ENCODE measurements at regions not wholly inside any gene's neighbourhood (a gene's known extent, or its start where the extent isn't known, plus 50 kb on each side); places are given as distances from the start of the nearest gene placed in this dataset.

DNA sequence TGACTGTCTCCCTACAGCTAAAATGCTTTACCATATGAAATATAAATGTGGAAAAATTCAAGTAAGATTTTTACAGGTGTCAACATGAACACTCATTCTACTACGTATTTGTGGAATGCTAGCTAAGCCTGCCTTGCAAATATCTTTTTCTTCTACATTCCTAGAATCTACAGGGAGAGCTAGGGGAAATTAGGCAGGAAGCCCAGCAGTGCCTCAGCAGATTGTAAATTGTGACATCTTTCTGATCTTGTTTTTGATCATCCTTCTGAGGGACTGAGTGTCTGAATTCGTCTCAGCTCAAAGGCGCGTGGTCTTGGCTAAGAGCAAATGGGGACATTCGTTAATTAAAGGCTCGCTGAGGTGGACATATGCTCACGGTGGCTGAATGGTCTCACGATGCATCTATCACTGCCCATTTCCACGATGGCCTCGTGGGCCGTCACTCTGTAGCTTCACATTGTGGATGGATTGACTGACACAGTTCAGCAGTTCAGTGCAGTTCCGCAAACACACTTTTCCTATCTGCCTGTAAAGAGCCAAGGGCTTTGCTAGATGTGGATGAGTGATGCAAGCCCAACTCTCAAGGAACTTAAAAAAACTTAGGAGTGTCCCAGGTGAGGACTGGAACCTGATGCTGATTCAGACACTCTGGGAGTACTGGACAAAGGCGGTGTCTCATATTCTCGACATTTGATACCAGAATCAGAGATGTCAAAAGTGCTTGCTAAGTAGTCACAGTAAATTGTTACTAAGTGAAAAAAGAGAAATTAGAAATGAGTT lies 562.5 kb downstream of the EFNB2 start:
- no peaks in the 10 kb centered on the region for H3K36me3 ChIP-seq (ENCODE audit: insufficient read depth)
- 0 out of 2 replicates have a peak overlapping the region, but pooled peaks have one; percentile 14 for H2AFZ ChIP-seq
- 0 out of 2 replicates have a peak, but pooled peaks cover 11% of the 10 kb centered on the region for H3K9me2 ChIP-seq (ENCODE audit: insufficient read depth)
- H3K79me2 ChIP-seq (replicated peaks; ENCODE audit: insufficient read depth) = no peaks in the 10 kb centered on the region
- no peaks in the 10 kb centered on the region for H3F3A ChIP-seq (replicated peaks; ENCODE audit: low read depth)
- ATAC-seq = no peak
- Mint-ChIP-seq H3K27me3 (ENCODE audit: insufficient read depth, low read depth, poor library complexity) (peaks cover 4% of the 10 kb centered on the region), H3K4me3 (no peak overlapping the region), H3K36me3 (ENCODE audit: low read depth) (peaks cover 3% of the 10 kb centered on the region; the same call in 2 of the 3 replicates), H3K4me1 (peaks cover 14% of the 10 kb centered on the region), H3K9me3 (no peaks in the 10 kb centered on the region; the same call in 2 of the 3 replicates), H3K27ac (no peak overlapping the region)
- H3K27me3 ChIP-seq (ENCODE audit: insufficient read depth) = no peaks in the 10 kb centered on the region
- no peak for TF ChIP-seq EZH2phosphoT487 (IDR thresholded peaks at IDR 0.05; ENCODE audit: unreplicated experiment)
- TF ChIP-seq, protein P1, sequence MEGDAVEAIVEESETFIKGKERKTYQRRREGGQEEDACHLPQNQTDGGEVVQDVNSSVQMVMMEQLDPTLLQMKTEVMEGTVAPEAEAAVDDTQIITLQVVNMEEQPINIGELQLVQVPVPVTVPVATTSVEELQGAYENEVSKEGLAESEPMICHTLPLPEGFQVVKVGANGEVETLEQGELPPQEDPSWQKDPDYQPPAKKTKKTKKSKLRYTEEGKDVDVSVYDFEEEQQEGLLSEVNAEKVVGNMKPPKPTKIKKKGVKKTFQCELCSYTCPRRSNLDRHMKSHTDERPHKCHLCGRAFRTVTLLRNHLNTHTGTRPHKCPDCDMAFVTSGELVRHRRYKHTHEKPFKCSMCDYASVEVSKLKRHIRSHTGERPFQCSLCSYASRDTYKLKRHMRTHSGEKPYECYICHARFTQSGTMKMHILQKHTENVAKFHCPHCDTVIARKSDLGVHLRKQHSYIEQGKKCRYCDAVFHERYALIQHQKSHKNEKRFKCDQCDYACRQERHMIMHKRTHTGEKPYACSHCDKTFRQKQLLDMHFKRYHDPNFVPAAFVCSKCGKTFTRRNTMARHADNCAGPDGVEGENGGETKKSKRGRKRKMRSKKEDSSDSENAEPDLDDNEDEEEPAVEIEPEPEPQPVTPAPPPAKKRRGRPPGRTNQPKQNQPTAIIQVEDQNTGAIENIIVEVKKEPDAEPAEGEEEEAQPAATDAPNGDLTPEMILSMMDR (conservative IDR thresholded peaks at IDR 0.05; ENCODE audit: low read depth in 2 of 2) = no peak
- TF ChIP-seq EZH2 (IDR thresholded peaks at IDR 0.05; ENCODE audit: low read depth, unreplicated experiment) = no peak
- TF ChIP-seq REST (IDR thresholded peaks at IDR 0.05; ENCODE audit: unreplicated experiment) = no peak
- TF ChIP-seq ZNF331 (CRISPR knock-in tag; IDR thresholded peaks at IDR 0.05; ENCODE audit: low read depth) = no peak
- TF ChIP-seq JUNB (IDR thresholded peaks at IDR 0.05; ENCODE audit: unreplicated experiment) = no peak
- no peak for TF ChIP-seq POLR2AphosphoS5 (IDR thresholded peaks at IDR 0.05; ENCODE audit: low read depth)
- no peak for TF ChIP-seq CREB1 (CRISPR knock-in tag; IDR thresholded peaks at IDR 0.05; ENCODE audit: low read depth)
- no peak for TF ChIP-seq NANOG (IDR thresholded peaks at IDR 0.05; ENCODE audit: borderline replicate concordance)
- no peak for TF ChIP-seq ZNF114 (CRISPR knock-in tag; IDR thresholded peaks at IDR 0.05)
- no peak for TF ChIP-seq ETS1 (IDR thresholded peaks at IDR 0.05)
- no peak for TF ChIP-seq ZNF462 (CRISPR knock-in tag; IDR thresholded peaks at IDR 0.05)
- no peak for TF ChIP-seq STAT1 (IDR thresholded peaks at IDR 0.05; ENCODE audit: unreplicated experiment)
- H3K4me2 ChIP-seq = no peak overlapping the region
- H3K4me1 ChIP-seq (ENCODE audit: insufficient read depth) = peaks cover 14% of the 10 kb centered on the region
- H3K4me3 ChIP-seq = no peak overlapping the region
- no peaks in the 10 kb centered on the region for H4K20me1 ChIP-seq (replicated peaks; ENCODE audit: insufficient read depth)
- no peak for DNase-seq (ENCODE audit: low spot score)
- no peak overlapping the region for H3K27ac ChIP-seq (ENCODE audit: low read depth)

All from GM23338 (cell line).